ENCODE measurements at regions not wholly inside any gene's neighbourhood (a gene's known extent, or its start where the extent isn't known, plus 50 kb on each side); places are given as distances from the start of the nearest gene placed in this dataset.

DNA sequence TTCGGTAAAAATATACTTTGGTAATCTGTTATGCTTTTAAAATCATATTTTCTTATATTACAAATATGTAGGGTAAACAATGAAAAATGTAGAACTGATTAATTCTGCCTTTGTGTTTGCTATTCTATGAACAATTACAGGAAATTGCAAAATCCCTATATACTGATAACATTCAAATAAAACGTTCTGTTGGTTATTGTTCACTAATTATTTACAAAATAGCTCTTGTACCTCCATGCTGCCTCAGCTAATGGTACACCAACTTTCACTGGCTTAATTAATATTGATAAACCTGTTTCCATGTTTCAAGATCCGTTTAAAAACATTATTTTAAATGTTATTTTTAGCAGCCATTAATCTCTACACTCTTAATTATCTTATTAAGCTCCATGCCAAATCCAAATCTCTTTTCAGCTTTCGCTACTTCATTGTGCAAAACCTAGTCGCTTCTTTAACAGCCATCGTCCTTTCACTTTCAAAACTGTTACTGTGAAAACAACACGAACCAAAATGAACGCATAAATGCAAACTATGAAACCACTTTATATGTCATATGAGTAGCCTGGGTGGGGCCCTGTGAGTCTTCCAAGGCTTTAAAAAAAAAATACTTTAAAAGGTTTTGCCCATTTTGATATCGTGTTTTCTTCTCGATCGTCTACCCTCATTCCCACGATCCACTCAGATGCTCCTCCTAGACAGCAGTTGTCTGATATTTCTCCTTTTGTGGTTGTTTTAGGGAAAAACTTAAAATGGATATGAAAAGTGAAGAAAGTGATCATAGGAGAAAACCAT, 807.1 kb downstream of the USP25 start:
- no peak for DNase-seq (ENCODE audit: low read depth)

DNA sequence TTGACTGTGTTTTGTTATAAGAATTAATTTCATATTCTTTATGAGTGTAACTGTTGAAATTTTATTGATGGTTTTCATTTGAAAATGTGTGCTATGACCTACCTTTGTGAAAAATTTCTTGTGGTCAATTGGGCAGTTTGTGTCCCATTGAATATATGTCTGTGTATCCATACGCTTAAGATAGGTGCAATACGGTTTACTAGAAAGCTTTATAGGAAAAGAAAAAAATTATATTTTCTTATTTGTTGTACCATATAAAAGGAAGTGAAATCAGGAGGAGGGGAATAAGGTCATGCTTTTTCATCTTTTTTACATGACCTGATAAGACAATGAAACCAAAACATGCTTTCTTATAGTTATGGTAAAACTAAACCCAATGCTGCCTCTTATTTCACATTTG, 807.7 kb downstream of the USP25 start:
- DNase-seq (ENCODE audit: low read depth) = no peak

DNA sequence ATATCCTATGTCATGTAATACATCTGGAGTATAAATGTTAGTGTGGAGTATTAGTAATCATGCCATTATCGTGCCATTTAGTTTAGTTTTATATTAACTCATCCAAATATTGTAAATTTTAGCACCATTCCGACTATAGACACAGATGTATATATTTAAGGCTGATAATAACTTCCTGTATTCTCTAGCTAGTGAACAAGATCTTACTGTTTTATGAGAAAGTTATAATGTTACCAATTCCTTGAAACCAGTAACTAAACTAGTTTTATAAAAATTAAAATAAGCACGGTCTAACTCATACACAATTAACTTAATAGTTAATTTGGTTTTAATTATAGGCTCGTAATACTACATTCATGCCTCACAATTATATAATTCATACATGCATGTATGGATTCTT, 808.6 kb downstream of the USP25 start:
- DNase-seq (ENCODE audit: low read depth) = no peak

DNA sequence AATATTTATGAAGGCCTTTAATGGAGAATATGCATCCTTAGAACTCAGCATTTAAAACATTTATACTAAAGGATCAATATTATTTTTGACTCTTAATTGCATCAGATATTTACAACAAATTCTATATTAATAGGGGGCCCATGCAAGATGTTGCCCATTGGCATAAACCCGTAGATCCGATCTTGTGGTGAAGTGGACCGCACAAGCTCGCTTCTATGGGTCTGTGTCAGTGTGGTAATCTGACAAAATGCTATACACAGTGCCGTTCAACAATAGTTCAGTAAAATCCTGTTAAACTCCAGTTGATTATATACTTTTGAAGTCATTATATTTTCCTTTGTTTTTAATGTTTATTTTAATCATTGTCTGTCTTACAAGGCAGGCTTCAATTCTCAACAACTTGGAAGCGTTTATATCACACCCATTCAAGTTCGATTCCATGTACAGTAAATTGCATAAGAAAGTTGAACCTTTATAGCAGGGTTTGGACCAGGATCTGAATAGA, 809.2 kb downstream of the USP25 start:
- no peak for DNase-seq (ENCODE audit: low read depth)

DNA sequence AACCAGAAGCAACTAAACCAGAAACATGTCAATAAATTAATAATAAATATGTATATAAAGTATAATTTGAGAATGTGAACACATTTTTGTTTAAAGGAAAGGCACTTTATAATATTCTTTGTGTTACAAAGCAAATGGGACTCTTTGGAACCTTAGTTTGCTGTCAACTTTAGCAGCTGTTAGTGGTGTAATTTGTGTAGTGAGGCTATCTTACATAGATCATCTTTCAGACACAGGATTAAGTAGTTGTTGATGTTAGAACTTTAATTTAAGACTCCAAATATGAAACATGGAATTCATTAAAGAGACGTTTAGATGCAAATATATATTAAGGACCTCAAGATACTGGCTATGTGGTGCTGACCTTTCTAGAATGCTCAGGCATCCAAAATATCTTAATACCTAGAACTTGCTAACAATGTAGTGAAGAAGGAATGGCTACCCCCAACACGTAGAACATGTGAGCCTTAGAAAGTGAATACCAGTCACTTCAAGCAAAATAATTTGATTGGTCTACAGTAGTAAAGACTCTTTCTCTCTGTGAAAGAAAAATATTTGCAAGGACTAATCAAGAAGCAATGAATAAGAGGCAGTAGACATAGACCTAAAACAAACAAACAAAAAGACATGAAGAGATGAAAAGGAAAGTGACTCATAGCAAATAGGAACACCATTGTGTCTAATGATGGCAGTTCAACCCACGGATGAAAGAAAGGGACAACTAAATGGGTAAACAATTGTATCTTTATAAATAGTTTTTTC, 811.4 kb downstream of the USP25 start:
- DNase-seq (ENCODE audit: low read depth) = no peak

DNA sequence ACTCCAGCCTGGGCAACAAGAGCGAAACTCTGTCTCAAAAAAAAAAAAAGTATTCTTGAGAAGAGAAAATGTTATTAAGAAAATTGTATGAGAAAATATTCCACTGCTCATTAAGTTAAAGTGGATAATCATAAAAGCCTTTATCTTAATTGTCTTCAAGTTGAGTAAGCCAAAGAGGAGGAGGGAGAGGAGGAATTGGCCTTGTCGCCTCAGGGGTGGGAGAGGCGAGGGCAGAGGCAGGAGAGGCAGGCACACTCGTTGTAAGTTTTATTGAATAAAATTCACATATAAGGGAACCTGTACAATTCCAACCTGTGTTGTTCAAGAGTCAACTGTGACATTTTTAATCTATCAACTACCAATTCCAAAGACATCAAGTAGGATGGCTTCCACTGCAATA, 820.3 kb downstream of the USP25 start:
- no peak for DNase-seq (ENCODE audit: low read depth)

DNA sequence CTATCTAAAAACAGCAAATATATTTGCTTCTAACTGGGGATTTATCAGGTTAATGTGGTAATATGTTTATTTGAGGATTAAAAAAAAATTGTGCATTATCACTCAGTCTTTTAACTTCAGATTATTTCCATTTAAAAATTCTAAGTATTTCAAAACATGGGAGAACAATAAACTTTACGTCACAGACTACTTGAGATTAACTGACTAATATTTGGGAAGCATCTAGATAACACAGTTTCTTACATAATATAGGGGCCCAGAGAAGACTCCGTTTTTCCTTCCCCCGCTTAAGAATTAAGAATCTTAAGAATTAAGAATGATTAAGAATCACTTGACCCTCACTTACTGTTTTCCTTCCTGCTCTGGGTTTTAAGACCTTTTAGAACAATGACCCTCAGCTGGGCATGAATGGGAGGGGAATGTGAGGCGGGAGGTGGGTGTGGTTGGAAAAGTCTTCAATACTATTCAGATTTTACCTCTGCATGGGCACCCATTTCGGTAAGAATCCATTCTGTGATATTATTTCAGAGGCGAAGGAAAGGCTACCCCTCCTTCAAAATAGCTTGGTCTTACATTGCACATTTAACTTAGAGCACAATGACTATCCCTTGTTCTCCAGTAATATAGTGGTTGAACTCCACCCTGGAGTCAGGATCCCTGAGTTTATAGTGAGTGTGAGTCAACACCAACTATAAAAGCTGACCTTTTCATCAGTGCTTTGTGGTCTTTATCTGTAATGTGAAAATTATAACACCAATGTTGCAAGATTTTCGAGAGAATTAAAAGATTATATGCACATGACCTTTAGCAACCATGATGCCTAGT, 821.3 kb downstream of the USP25 start:
- no peak for DNase-seq (ENCODE audit: low read depth)

DNA sequence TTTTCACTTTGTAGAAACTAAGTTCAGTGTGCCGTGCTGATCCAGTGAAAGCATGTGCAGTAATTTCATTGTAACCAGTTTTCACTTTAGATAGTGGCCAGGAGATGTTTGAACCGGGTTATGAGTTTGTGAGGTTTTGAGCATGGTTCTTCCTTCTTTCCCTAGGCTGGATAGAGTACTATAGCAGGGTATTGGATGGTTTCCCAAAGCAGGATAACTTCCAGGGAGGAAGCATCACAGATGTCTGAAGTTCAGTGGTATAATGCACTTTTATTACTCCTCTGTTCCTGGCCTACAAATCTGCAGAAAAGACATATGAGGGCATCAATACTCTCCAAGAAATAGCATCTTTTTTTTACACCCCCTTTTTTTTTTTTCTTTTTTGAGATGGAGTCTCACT, 823.1 kb downstream of the USP25 start:
- DNase-seq (ENCODE audit: low read depth) = no peak

DNA sequence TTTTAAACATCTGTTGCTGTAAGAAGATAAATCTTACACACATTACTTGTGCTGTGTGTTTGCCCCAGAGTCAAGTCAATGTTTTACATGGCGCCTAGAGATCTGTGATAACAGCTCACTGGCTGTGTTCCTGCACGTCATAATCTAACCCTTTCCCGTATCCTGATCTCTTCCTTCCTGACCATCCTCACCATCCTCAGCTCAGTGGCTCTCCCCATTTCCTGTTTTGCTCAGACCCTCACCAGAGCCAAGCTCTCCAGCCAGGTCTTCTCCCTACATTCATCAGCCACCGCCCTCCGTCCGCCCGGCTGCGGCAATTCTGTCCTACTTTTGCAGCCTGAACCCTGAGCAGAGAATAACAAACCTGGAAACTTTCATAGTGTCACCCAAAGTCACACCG, 824.7 kb downstream of the USP25 start:
- no peak for DNase-seq (ENCODE audit: low read depth)

DNA sequence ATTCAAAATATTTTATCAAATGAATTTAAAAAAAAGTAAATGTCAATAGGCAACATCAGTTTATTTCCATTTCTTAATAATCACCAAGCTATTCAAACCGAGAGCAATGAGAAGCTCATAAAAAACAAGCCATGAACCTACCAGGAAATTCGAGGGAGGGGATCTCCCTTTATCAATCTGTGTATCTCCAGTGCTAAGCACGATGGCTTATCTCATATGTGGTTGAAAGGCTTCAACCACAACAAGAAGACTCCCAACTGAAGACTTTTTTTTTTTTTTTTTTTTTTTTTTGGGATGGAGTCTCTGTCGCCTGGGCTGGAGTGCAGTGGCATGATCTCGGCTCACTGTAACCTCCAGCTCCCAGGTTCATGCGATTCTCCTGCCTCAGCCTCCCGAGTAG, 833.3 kb downstream of the USP25 start:
- no peak for DNase-seq (ENCODE audit: low read depth)

DNA sequence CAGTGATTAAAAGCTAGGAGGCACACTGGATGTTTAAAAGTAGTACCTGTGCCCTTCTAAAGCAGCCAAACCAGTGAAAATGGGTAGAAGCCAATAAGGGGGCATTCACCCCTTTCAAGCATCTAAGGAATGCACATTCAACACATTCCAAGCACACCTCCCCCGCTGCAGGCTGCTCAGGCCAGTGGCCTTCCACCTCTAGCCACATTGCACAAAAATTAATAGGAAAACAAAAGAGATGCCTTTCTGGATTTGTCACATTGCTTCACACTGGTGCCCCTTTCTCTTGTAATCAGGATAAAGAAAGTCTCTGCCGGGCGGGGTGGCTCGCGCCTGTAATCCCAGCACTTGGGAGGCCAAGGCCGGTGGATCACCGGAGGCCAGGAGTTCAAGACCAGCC, 834.0 kb downstream of the USP25 start:
- DNase-seq (ENCODE audit: low read depth) = no peak

DNA sequence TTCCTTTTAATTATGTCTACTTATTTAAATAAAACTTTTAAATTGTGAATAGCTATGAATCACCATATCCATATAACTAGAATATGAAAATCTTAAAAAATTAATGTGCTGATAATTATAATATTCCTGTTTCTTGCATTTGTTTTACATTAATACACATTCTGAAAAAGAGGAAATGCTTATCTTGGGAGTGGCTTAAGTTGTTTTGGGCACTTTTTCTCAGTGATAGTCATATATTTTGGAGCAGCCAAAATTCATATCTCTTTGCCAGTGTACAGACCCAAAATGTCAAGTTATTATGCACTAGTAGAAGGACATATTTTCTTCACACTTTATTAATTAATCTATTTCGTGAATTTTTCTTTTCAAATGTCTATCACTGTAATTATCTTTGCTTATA, 838.5 kb downstream of the USP25 start:
- DNase-seq (ENCODE audit: low read depth) = no peak

DNA sequence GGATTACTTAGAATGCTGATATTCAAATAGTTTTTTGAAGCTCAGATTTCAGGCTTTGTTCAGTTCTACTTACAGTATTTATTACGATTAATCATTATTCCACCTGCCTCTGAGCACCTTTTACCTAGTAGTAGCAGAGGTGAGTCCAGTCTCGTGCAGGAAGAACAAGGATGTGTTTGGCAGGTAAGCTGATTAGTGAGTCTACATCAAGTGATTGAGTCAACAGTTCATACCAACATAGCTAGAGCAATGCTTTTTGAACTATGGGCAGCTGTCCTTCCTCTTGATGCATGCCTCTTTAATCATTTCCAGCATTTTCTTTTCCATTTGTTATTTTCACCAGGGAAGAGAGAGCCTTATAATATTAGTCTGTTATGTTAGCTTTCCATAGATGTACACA, 838.9 kb downstream of the USP25 start:
- no peak for DNase-seq (ENCODE audit: low read depth)

DNA sequence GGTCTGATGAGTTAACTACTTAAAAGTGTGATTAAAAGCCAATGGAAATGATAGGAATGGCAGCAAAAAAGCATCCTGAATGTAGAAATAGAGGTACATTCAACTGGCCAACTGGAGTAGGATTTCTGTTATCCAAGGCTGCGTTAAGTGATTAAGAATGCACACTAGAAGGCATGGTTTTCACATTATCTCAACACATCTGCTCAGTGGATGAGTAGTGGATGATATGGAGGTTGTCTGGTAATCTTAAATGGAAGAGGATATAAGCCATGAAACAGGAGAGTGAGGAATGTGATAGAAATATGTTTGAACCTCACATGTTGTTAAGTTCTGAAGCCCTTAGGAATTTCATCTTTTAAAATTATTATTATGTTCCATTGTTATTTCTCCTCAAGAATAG, 839.9 kb downstream of the USP25 start:
- no peak for DNase-seq (ENCODE audit: low read depth)

DNA sequence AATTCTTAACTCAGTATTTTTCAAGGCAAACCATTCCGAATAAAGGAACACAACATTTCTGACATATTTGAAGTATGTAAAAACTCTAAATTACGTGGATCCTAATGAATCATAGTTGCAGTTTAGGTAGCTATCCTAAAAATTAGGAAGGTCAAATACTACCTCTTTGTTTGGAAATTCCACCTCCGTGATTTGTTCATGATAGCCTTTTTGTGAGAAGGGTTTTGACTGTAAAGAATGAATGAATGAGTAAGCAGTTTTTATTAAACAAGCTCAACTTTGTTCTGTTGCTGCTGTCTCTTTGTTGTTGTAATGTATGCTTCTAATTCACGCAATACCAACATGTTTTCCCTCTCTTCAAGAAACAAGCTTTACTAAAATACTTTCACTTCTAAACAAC, 840.4 kb downstream of the USP25 start:
- DNase-seq (ENCODE audit: low read depth) = no peak

DNA sequence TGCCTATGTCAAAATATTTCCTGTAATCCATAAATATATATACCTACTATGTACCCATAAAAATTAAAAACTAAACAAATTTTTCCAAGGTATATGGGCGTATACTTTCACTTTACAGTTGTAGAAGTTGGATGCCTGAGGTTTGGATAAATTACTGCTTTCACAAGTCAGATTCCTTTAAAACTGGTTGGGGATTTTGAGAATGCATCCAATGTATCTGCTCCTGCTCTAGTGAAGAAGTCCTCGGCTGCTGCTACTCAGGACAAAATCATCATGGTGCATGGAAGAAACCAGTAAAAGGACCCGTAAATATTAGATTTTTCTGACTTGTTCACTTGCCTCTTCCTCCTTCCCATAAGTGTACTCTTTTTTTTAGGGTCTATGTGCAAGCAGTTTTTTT, 841.1 kb downstream of the USP25 start:
- no peak for DNase-seq (ENCODE audit: low read depth)

DNA sequence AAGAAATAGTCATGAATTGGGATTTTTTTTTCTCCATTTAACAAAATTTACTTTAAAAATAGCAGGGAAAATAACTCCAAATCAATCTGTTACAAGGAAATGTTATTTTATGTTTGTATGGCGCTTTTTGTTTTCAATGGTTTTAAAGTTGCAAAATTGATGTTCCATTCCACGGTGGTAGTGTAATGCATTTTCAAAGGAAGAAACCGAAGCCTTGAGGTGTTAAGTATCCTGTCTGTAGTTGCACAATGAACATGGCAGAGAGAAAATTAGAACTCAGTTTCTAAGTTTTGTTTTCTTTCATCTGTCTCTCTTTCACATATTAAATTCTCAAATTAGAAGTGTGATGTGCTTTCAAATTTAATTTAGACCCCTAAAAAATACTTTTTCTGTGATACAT, 841.8 kb downstream of the USP25 start:
- no peak for DNase-seq (ENCODE audit: low read depth)

DNA sequence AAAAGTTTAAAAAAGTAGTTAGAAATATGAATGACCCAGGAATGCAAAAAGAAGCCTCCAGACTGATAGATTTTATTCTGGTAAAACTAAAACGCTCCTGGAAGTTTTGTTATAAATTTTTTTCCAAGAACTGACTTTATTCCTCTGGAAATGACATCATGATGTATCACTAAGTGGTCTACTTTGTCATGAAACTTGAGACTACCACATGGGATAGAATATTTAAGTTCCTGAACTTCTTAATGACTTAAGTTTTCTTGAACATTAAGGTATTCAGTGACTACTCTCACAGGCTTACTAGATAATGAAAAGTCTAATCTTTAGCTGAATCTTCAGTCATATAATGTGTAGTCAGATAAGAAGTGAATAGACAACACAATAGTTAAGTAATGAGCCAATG, 842.2 kb downstream of the USP25 start:
- no peak for DNase-seq (ENCODE audit: low read depth)

DNA sequence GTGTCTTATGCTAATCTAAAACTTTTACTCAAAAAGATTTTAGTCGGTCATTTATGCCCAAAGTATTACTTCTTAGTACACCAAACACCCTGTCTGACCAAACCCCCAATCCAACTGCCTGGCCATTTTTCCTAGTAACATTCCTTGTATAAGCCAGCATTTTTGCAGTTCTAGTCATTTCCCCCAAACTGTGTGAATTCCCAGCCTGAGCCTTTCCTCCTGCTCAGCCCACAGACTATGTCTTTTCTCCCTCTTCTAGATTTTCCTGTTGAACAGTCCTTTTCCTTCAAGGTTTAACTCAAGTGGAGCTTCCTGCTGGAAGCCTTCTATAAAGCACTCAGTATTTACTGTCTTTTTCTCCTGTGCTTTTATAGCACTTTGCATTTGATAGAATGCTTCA, 843.8 kb downstream of the USP25 start:
- no peak for DNase-seq (ENCODE audit: low read depth)

DNA sequence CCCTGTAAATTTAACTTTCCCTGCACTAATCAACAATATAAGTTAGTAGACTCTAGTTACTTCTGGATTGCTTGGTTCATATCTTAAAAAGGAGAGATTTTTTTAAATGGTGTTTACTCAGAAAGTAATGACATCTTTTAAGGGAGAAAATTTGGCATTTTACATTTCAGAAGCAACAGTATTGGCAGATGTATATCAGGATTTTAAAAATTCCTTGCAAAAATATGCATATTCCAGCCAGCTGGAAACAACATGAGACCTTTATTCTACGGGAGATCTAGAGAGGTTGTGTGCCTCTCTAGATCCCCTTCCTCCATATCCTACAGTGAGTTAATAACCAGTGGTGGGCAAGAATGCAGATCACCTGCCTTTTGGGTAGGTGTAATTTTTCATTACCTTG, 848.2 kb downstream of the USP25 start:
- no peak for DNase-seq (ENCODE audit: low read depth)

DNA sequence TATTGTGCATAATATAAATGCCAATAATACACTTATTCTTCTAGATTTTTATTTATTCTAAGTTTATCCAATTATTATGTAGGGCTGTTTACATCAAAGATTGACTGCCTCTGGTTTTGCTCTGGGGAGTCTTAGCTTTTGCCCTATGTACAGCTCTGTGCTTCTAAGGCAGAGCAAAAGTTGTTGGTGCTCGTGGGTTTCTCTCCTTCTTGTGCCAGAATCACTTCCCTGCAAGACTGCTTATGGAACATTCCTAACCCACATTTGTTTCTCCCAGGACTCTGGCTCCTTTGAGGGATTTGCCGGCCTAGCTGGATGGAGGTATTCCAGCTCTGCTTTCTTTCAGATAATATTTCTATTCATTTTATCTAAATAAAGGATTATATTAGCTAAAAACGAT, 849.1 kb downstream of the USP25 start:
- no peak for DNase-seq (ENCODE audit: low read depth)

DNA sequence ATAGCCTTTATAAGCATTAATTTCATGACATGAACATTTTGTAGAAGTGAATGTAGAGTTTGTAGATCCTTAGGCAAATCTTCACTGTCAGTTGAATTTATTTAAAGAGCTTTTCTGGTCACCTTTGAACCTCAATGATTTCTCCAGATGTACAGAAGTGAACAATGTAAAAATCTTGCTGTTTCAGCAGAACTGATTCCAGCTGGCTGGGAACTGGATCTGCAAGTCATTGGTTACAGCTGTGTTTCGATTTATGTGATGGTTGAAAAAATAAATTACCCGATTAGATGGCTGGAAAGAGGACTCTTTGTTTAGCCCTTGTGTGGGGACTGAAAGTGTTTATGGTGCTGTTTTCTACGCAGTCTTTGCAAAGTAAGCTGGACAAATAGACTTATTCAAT, 849.8 kb downstream of the USP25 start:
- DNase-seq (ENCODE audit: low read depth) = peak; percentile 96

Data from forelimb muscle (tissue), 1 donor.